Keratinocyte (primary cell): ENCODE measurements at regions not wholly inside any gene's neighbourhood (a gene's known extent, or its start where the extent isn't known, plus 50 kb on each side); places are given as distances from the start of the nearest gene placed in this dataset.

Experiments used
- DNase-seq: peaks from one replicate; pipeline ENCODE4 v3.0.0-alpha.2; 2011; ENCODE audit warnings: low read depth, missing footprints, low spot score
- FAIRE-seq: peaks from 2 replicates; lab custom pipeline; 2011; peaks lifted over from hg19 to GRCh38; lab: Jason Lieb, UNC
- H2AFZ ChIP-seq: 2 replicates; pipeline ENCODE4 v1.6.0; 2012; ENCODE audit warnings: low read length, control low read depth, inconsistent platforms; ENCODE audit not compliant: control insufficient read depth
- H3K27ac ChIP-seq: 2 replicates; pipeline ENCODE4 v1.5.1; 2011; ENCODE audit warnings: low read length; ENCODE audit not compliant: control insufficient read depth, insufficient read depth
- H3K27me3 ChIP-seq: 3 replicates; pipeline ENCODE4 v1.6.0; 2011; ENCODE audit warnings: low read length; ENCODE audit not compliant: control insufficient read depth, insufficient read depth; ENCODE audit errors: extremely low read depth
- H3K36me3 ChIP-seq, 2 experiments: 2 replicates in 1 of 2; 3 replicates in 1 of 2; pipeline ENCODE4 v1.5.1; 2011; ENCODE audit warnings: low read length in 2 of 2, mild to moderate bottlenecking in 1 of 2; ENCODE audit not compliant: control insufficient read depth in 2 of 2, insufficient read depth in 2 of 2; ENCODE audit errors: extremely low read depth in 1 of 2
- H3K4me1 ChIP-seq: 3 replicates; pipeline ENCODE4 v1.5.1; 2011; ENCODE audit warnings: low read length; ENCODE audit not compliant: control insufficient read depth, insufficient read depth; ENCODE audit errors: extremely low read depth
- H3K4me2 ChIP-seq: 3 replicates; pipeline ENCODE4 v1.6.0; 2011; ENCODE audit warnings: low read depth, low read length; ENCODE audit not compliant: control insufficient read depth, insufficient read depth; ENCODE audit errors: extremely low read depth
- H3K4me3 ChIP-seq, 3 experiments: fragments of 200-600 bp in 1 of 3; sonication (generic) in 1 of 3; 2 replicates in 2 of 3; 3 replicates in 1 of 3; pipeline ENCODE4 v1.5.1; 2011 to 2016; ENCODE audit warnings: low read length in 3 of 3, mild to moderate bottlenecking in 3 of 3, control low read depth in 2 of 3, inconsistent platforms in 1 of 3, low read depth in 1 of 3, mixed read lengths in 1 of 3, mixed run types in 1 of 3, moderate library complexity in 1 of 3; ENCODE audit not compliant: control insufficient read depth in 2 of 3, insufficient read depth in 2 of 3; ENCODE audit errors: extremely low read depth in 1 of 3
- H3K79me2 ChIP-seq: 2 replicates; pipeline ENCODE4 v1.6.0; 2012; ENCODE audit warnings: low read length; ENCODE audit not compliant: control insufficient read depth, insufficient read depth
- H3K9ac ChIP-seq: 3 replicates; pipeline ENCODE4 v1.6.0; 2011; ENCODE audit warnings: low read length; ENCODE audit not compliant: control insufficient read depth, insufficient read depth; ENCODE audit errors: extremely low read depth
- H3K9me1 ChIP-seq: 3 replicates; pipeline ENCODE4 v1.6.0; 2011; ENCODE audit warnings: low read length; ENCODE audit not compliant: control insufficient read depth, insufficient read depth; ENCODE audit errors: extremely low read depth
- H3K9me3 ChIP-seq: 2 replicates; pipeline ENCODE4 v1.5.1; 2012; ENCODE audit warnings: low read depth, low read length; ENCODE audit not compliant: control insufficient read depth
- H4K20me1 ChIP-seq: 3 replicates; pipeline ENCODE4 v1.6.0; 2011; ENCODE audit warnings: low read length; ENCODE audit not compliant: control insufficient read depth, insufficient read depth; ENCODE audit errors: extremely low read depth
- CTCF ChIP-seq, 3 experiments: IDR thresholded peaks in 1 of 3; conservative IDR thresholded peaks in 1 of 3; optimal IDR thresholded peaks in 1 of 3; 2 replicates in 2 of 3; 3 replicates in 1 of 3; pipeline versions ENCODE3 to v1.5.1; 2011; ENCODE audit warnings: low read length in 3 of 3, mild to moderate bottlenecking in 3 of 3, moderate library complexity in 2 of 3, control low read depth in 1 of 3, inconsistent platforms in 1 of 3; ENCODE audit not compliant: insufficient read depth in 2 of 3; ENCODE audit errors: extremely low read depth in 1 of 3
- EZH2 ChIP-seq: IDR thresholded peaks from one replicate; pipeline ENCODE4 v1.6.1; 2012; ENCODE audit warnings: inconsistent platforms, mild to moderate bottlenecking, low read length, moderate library complexity
- dilution Hi-C: fragments of 300-500 bp; cut with MboI; formaldehyde crosslinking; loops from one replicate; pipeline ENCODE4 v1.7.0; 2020; ENCODE audit warnings: low sequenced_read_pairs; ENCODE audit not compliant: extremely low pct_ligation_motif_present

- Histone ChIP-seq H3K4me1 (no peaks in the 10 kb centered on the region), H3K9ac (no peak overlapping the region), H4K20me1 (no peaks in the 10 kb centered on the region), H3K9me3 (no peaks in the 10 kb centered on the region), H3K4me3 (no peak overlapping the region), H3K36me3 (no peaks in the 10 kb centered on the region), H3K27me3 (no peaks in the 10 kb centered on the region), H3K79me2 (no peaks in the 10 kb centered on the region), H3K4me2 (no peak overlapping the region), H3K9me1 (no peaks in the 10 kb centered on the region), H2AFZ (no peak overlapping the region), H3K27ac (no peak overlapping the region)
- dilution Hi-C loops, result no loop called here
- no peak for DNase-seq
- no peak for FAIRE-seq
- no peak for TF ChIP-seq EZH2
- no peak for TF ChIP-seq CTCF (optimal IDR thresholded peaks at IDR 0.05 in 1 of 3, IDR thresholded peaks at IDR 0.05 in 1 of 3, conservative IDR thresholded peaks at IDR 0.05 in 1 of 3; ENCODE audit: extremely low read depth in 1 of 3, insufficient read depth in 2 of 3, low read length in 3 of 3)
Observed at GRCh38 chr14:86450085-86450484, 920.1 kb downstream of the FLRT2 start.

GRCh38 chr14:86442135-86442534 lies 912.2 kb downstream of the FLRT2 start:
- dilution Hi-C loops, result no loop called here

More at GRCh38 chr14:86442135-86442534, 912.2 kb downstream of the FLRT2 start:
- DNase-seq (no peak), FAIRE-seq (no peak)
- H3K27me3 ChIP-seq, result no peaks in the 10 kb centered on the region
- H3K79me2 ChIP-seq, result no peaks in the 10 kb centered on the region
- H3K4me1 ChIP-seq, result no peaks in the 10 kb centered on the region
- no peaks in the 10 kb centered on the region for H3K9me3 ChIP-seq
- H3K9me1 ChIP-seq, result no peaks in the 10 kb centered on the region
- H2AFZ ChIP-seq, result no peak overlapping the region
- H3K9ac ChIP-seq, result no peak overlapping the region
- no peak overlapping the region for H3K4me2 ChIP-seq
- no peak overlapping the region for H3K27ac ChIP-seq
- no peak overlapping the region for H3K4me3 ChIP-seq
- no peaks in the 10 kb centered on the region for H3K36me3 ChIP-seq
- no peak for TF ChIP-seq EZH2
- TF ChIP-seq CTCF (optimal IDR thresholded peaks at IDR 0.05 in 1 of 3, IDR thresholded peaks at IDR 0.05 in 1 of 3, conservative IDR thresholded peaks at IDR 0.05 in 1 of 3; ENCODE audit: extremely low read depth in 1 of 3, insufficient read depth in 2 of 3, low read length in 3 of 3), result no peak
- no peaks in the 10 kb centered on the region for H4K20me1 ChIP-seq
